SJCRH30 (cell line): ENCODE measurements at regions not wholly inside any gene's neighbourhood (a gene's known extent, or its start where the extent isn't known, plus 50 kb on each side); places are given as distances from the start of the nearest gene placed in this dataset.
"Not testable (repeated sequence)": the region's sequence is repeated elsewhere in the genome, so short reads cannot be mapped to it uniquely, and the experiment has no call there.

Experiments
- DNase-seq, 2 experiments: peaks; one replicate each; pipeline ENCODE4 v3.0.0-alpha.2; 2015 to 2020
- H3K27ac ChIP-seq: fragments of 250-450 bp; sonication (Bioruptor Pico); 2 replicates; pipeline ENCODE4 v1.5.1; 2020; ENCODE audit warnings: mild to moderate bottlenecking, moderate library complexity
- H3K27me3 ChIP-seq: fragments of 250-450 bp; sonication (Bioruptor Pico); 2 replicates; pipeline ENCODE4 v1.5.1; 2020; ENCODE audit warnings: mild to moderate bottlenecking, moderate library complexity
- H3K36me3 ChIP-seq: fragments of 250-450 bp; sonication (Bioruptor Pico); 2 replicates; pipeline ENCODE4 v1.5.1; 2020; ENCODE audit warnings: mild to moderate bottlenecking, moderate library complexity
- H3K4me1 ChIP-seq: fragments of 250-450 bp; sonication (Bioruptor Pico); 2 replicates; pipeline ENCODE4 v1.5.1; 2020; ENCODE audit warnings: mild to moderate bottlenecking, moderate library complexity
- H3K4me3 ChIP-seq: fragments of 250-450 bp; sonication (Bioruptor Pico); 2 replicates; pipeline ENCODE4 v1.5.1; 2020; ENCODE audit warnings: mild to moderate bottlenecking, moderate library complexity
- H3K9me3 ChIP-seq: fragments of 250-450 bp; sonication (Bioruptor Pico); replicated peaks from 2 replicates; pipeline ENCODE4 v1.5.1; 2020; ENCODE audit warnings: mild to moderate bottlenecking, moderate library complexity

DNA sequence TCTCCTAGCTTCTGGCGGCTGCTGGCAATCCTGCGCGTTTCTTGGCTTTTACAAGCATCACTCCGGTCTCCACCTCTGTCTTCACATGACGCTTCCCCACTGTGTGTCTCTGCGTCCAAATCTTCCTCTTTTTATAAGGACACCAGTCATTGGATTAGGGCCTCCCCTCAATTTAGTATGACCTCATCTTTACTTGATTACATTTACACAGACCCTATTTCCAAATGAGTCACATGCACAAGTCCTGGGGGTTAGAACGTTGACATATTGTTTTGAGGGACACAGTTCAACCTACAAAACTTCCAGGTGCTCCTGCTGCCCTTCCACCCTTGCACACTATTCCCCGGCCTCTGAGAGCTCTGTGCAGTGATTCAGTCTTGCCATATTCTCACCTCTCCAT is 215.3 kb downstream of the OPA1 start:
- Histone ChIP-seq H3K4me1 (peaks cover 15% of the 10 kb centered on the region), H3K4me3 (no peak overlapping the region), H3K27me3 (no peaks in the 10 kb centered on the region), H3K27ac (no peak overlapping the region), H3K36me3 (no peaks in the 10 kb centered on the region), H3K9me3 (no peaks in the 10 kb centered on the region)
- DNase-seq, result no peak

DNA sequence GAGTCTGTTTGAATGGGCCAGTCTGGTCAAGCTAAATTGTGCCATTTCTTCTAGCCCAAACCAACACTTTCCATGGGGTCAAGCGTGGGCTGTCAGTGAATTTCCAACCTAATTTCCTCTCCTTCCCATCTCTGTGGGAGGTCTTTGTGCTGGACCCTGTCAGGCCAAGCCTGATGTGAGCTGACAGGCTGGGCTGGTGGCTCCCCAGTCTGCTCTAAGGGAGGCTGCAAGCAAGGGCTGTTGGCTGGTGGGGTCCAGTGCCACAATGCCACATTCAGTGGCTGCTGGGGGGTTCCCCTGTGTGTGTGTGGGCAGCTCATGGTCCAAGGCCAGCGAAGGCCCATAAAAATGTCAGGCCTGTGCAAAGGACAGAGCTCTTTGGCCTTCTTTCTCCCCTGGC is 216.1 kb downstream of the OPA1 start:
- H3K9me3 ChIP-seq, result no peaks in the 10 kb centered on the region
- H3K36me3 ChIP-seq, result no peaks in the 10 kb centered on the region
- no peak overlapping the region for H3K4me3 ChIP-seq
- no peak overlapping the region for H3K27ac ChIP-seq
- H3K27me3 ChIP-seq, result no peaks in the 10 kb centered on the region
- H3K4me1 ChIP-seq, result peaks cover 15% of the 10 kb centered on the region
- DNase-seq, result no peak

DNA sequence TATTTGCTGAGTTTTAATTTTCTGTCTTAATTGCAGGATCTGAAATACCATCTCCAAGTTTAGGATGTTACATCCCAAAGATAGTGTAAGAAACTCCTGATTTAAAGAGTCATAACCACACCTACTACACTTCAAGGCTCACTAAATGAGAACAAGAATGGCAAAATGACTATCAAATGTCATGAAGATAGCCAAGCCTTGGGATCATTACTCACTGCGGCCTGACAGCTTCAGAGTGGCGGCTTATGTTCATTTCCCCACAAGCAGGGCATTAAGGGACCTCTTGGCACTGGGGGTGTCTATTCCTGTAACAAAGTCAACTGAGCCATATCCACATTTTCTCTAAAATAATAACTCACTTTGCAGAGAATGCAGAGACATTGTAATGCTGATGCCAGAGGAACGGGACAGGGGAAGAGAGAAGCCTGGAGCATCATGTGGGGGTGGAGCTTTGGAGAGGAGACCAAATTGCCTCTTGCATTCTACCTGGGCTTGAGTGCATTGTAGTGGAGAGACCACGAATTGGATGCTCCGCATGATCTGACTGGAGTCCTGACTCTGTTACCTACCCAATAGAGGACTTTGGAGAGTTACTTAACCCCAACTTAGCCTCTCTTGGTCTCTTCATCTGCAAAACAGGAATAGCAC is 219.2 kb downstream of the OPA1 start:
- no peak overlapping the region for H3K4me3 ChIP-seq
- H3K9me3 ChIP-seq, result no peaks in the 10 kb centered on the region
- H3K4me1 ChIP-seq, result peaks cover 6% of the 10 kb centered on the region
- H3K27me3 ChIP-seq, result no peaks in the 10 kb centered on the region
- no peak overlapping the region for H3K27ac ChIP-seq
- H3K36me3 ChIP-seq, result no peaks in the 10 kb centered on the region
- DNase-seq, result no peak

DNA sequence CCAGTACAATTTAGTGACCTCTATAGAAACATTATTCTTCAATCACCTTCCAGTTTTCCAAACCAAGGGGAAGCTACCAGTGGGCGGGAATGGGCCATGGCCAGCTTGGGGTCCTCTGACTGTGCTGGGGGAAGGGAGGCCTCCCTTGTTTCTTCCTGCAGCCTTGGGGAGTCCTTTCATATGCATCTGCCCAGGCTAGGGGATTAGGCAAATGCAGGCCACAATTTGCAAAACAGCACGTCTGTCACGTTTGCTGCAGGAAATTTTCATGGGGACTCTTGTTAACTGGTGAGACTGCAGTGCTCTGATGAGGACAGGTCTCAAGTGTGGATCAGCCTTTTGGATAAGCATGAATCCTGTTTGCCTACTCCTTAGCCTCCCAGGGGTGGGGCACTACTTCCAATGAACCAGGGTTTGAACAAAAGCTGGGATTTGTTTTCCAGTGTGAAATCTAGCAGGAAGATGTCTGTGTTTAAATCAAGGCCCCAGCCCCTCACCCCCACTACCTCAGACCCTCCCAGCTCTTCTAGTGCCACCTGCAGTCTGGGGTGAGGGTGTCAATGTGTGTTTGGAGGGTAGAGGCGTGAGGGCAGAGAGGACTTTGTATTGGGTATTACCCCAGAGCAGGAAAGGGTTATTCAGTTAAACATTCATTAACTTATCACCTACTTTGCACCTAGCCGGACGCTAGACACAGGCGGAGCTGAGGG is 219.9 kb downstream of the OPA1 start:
- no peaks in the 10 kb centered on the region for H3K9me3 ChIP-seq
- no peaks in the 10 kb centered on the region for H3K27me3 ChIP-seq
- no peak overlapping the region for H3K27ac ChIP-seq
- DNase-seq, result no peak
- H3K36me3 ChIP-seq, result no peaks in the 10 kb centered on the region
- peaks cover 14% of the 10 kb centered on the region for H3K4me1 ChIP-seq
- H3K4me3 ChIP-seq, result no peak overlapping the region

DNA sequence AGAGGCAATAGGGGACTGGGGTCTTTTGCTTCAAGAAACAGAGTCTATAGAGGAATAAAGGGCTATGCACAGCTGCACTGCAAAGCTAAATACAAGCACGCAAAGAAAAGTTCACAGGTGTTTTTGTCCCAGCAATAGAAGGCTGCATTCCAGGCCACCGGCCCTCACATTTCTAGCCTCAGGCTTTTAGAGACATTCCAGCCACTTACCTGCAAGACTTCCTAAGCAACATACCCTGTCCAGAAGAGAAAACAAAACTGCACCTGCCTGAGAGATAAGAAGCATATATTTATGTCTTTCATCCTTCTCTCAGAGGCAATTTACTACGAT is 220.5 kb downstream of the OPA1 start:
- Histone ChIP-seq H3K4me1 (peaks cover 15% of the 10 kb centered on the region), H3K4me3 (no peak overlapping the region), H3K27ac (no peak overlapping the region), H3K36me3 (no peaks in the 10 kb centered on the region), H3K27me3 (no peaks in the 10 kb centered on the region), H3K9me3 (no peaks in the 10 kb centered on the region)
- no peak for DNase-seq

DNA sequence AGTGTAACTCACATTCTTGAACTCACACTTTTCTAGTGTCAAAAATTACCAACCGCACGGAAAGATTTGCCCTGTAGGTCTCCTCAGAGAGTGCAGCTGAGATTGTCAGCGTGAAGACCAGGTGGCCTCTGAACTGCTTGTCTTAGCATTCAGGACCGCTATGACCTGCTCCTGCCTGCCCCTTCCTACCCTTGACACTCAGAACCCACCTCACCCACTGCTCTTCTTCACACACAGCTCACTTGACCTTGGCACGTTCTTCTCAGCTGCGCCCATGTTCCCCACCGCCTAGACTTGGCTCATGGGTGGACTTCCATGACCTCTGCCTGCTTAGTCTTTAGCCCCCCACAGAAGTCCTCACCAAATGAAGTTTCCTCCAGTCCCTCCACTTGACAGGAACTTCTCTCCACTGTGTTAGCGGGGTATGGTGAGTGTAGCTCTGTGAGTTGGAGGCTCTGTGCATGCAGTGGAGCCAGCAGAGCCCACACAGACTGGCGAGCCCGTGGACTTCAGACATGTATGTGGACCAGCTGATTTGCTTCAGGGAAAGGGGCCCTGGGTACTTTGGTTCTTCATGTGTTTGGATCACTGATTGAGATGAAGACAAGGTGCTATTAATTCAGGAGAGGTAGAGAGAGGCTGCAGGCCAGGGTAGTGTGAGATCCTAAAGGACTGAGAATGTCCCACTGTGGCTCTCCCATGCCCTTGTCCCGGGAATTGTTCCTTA is 221.3 kb downstream of the OPA1 start:
- no peak overlapping the region for H3K27ac ChIP-seq
- no peak for DNase-seq
- no peaks in the 10 kb centered on the region for H3K36me3 ChIP-seq
- peaks cover 15% of the 10 kb centered on the region for H3K4me1 ChIP-seq
- H3K27me3 ChIP-seq, result no peaks in the 10 kb centered on the region
- H3K9me3 ChIP-seq, result no peaks in the 10 kb centered on the region
- H3K4me3 ChIP-seq, result no peak overlapping the region

DNA sequence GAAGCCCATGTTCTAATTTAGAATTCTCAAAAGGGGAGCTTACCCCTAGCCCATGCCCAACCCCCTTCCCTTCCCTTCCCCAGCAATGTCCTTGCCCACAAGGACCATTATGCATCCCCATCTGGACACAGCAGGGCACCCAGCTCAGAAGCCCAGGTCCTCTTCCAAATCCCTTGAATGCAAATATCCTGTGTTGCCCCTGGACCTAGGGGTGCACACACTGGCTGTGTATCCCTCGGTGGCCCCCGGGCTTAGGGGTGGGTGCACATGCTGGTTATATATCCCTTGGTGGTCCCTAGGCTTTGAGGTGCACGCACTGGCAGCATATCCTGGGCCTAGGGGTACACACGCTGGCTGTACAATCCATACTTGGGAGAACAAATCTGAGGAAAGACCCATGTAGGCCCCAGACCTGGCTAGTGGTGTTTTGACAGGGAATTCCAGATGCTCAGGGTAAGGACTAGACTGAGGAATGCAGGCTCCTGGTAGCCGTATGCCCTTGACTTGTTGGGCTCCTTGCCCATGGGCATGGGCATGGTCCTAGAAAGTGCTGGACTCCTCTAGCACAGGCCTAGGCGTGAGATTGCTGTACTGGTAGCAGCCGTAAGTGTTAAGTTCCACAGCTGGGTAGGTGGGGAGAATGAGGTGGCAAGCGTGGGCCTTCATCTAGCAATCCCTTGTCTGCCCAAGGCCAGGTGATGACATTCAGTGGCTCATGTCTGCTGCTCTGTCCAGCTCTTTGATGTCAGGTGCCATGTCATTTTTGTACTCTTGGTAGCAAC is 222.4 kb downstream of the OPA1 start:
- no peaks in the 10 kb centered on the region for H3K36me3 ChIP-seq
- no peak overlapping the region for H3K4me3 ChIP-seq
- no peaks in the 10 kb centered on the region for H3K27me3 ChIP-seq
- DNase-seq, result no peak
- H3K27ac ChIP-seq, result peak overlapping the region; percentile 94
- no peaks in the 10 kb centered on the region for H3K9me3 ChIP-seq
- peaks cover 15% of the 10 kb centered on the region for H3K4me1 ChIP-seq

DNA sequence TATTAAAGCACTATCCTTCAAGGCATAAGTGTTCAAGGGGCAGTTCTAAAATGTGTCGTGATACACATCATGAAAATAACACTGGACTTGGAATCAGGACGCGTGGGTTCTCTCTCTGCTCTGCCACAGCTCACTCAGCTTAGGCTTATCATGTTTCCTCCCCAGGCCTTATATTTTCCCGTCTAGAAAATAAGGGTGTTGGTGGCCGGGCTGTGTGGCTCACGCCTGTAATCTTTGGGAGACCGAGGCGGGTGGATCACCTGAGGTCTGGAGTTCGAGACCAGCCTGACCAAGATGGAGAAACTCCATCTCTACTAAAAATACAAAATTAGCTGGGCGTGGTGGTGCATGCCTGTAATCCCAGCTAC is 223.0 kb downstream of the OPA1 start:
- DNase-seq, result no peak
- Histone ChIP-seq H3K27ac (peak overlapping the region; percentile 94), H3K9me3 (no peaks in the 10 kb centered on the region), H3K4me1 (peaks cover 15% of the 10 kb centered on the region), H3K27me3 (no peaks in the 10 kb centered on the region), H3K36me3 (no peaks in the 10 kb centered on the region), H3K4me3 (no peak overlapping the region)

DNA sequence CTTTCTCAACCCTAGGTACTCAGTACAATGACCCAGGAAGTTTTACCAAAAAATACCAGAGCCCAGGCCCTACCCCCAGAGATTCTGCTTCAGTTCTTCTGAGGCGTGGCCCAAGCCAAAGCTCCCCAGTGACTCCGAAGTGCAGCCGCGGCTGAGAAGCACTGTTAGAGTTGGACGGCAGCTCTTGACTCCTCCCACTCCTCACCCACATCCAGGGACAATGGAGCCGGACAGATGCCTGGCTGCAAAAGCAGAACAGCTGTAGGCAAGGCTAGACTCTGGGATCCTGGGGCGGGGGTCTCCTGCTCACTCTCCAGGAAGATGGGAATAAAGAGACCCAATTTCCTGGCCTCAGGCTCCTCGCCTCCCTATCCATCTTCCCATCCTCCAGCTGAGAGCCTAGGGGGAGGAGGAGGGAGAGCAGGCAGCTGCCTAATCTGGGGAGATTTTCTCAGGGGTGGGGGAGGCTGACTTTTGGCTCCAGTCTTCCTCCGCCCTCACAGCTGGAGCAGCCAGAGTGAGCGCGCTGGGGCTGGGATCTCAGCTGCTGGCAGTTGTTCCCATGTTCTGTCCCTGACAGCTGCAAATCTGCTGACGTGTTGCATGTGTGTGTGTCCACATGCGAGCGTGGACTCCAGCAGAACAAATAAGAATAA is 223.8 kb downstream of the OPA1 start:
- no peaks in the 10 kb centered on the region for H3K36me3 ChIP-seq
- DNase-seq, result peak; percentile 97 to 98
- H3K27ac ChIP-seq, result peak overlapping the region; percentile 94
- peak overlapping the region; percentile 7; the same call in 1 of the 2 replicates for H3K4me3 ChIP-seq
- H3K9me3 ChIP-seq, result no peaks in the 10 kb centered on the region
- no peaks in the 10 kb centered on the region for H3K27me3 ChIP-seq
- H3K4me1 ChIP-seq, result peaks cover 15% of the 10 kb centered on the region

DNA sequence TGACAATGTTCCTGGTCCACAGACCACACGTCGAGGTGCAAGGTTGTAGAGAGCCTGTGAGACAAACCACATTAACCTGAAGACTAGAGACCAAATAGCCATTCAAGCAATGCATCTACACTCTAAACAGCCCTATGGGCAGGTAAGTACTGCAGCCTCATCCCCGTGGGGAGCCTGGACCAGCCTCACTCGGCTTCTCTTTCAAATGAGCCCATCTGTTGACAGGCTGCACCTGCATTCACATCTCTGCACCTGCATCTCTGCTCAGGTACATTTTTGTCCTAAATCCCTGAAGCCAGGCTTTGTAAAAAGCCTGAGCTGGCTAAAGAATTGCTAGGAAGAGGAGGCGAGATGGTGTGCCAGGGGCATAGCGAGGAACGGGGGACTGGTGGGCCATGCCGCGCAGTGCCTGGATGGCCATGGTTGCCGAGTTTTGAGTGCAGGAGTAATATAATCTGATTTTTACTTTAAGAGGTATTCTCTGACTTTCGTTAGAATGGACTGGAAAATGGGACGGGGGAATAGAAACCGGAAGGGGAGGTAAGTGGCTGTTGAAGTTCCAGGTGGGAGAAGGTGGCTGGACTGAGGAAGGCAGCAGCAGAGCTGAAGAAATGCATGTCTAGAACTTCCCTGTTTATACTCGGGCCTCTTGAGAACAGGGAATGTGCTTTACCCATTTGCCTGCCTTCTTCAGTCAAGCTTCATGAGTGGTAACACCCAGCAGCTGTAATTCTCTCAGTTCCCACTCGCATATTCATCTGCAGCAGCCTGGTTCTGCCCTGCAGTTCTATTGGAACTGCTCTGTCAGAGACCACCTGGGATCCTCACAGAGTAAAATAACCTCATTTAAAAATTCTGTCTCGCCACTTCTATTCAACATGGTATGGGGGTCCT is 226.4 kb downstream of the OPA1 start:
- no peak overlapping the region for H3K27ac ChIP-seq
- no peaks in the 10 kb centered on the region for H3K36me3 ChIP-seq
- no peak for DNase-seq
- no peaks in the 10 kb centered on the region for H3K9me3 ChIP-seq
- H3K27me3 ChIP-seq, result no peaks in the 10 kb centered on the region
- H3K4me1 ChIP-seq, result peaks cover 24% of the 10 kb centered on the region
- no peak overlapping the region for H3K4me3 ChIP-seq

DNA sequence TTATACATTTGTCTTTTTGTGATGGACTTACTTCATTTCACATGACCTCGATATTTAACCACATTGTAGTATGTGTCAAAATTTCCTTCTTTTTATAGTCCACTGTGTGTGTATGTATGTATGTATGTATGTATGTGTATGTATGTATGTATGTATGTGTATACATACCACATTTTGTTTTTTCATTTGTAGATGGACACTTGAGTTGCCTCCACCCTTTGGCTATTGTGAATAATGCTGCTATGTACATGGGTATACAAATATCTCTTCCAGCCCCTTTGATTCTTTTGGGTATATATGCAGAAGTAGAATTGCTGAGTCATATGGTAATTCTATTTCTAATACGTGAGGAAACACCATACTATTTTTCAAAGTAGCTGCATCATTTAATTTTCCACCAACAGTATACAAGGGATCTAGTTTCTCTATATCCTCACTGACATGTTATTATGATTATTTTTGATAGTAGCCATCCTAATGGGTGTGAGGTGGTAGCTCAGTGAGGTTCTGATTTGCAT is 228.2 kb downstream of the OPA1 start:
- Histone ChIP-seq H3K4me1 (peaks cover 22% of the 10 kb centered on the region), H3K4me3 (no peak overlapping the region), H3K36me3 (no peaks in the 10 kb centered on the region), H3K9me3 (no peaks in the 10 kb centered on the region), H3K27me3 (no peaks in the 10 kb centered on the region), H3K27ac (no peak overlapping the region)
- DNase-seq, result no peak

DNA sequence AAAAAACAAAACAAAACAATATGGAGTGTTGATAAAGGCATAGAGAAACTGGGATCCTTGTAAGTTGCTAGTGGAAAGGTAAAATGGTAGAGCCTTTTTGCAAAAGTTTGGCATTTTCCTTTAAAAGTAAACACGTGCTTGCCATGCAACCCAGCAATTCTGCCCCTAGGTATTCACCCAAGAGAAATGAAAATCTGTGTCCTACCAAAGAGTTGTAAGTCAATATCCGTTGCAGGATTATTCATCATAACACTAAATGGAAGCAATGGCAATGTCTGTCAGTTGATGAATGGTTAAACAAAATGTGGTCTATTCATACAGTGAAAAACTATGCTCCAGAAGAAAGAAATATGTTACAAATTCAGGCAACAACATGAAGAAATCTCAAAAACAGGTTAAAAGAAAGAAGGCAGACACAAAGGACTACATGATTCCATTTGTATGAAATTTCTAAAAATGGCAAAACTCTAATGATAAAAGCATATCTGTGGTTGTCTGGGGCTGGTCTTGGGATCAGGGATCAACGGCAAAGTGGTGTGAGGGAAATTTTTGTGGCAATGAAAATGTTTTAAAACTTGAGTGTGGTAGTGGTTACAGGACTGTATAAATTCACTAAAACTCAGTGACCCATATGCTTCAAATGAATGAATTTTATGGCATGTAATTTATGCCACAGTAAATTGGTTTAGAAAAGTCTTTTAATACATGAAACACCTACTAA is 229.6 kb downstream of the OPA1 start:
- Histone ChIP-seq H3K36me3 (no peaks in the 10 kb centered on the region), H3K4me1 (peaks cover 31% of the 10 kb centered on the region), H3K27me3 (no peaks in the 10 kb centered on the region), H3K9me3 (no peaks in the 10 kb centered on the region), H3K4me3 (no peak overlapping the region), H3K27ac (peak overlapping the region; percentile 30)
- peak in 1 of 2 experiments; percentile 41 for DNase-seq

DNA sequence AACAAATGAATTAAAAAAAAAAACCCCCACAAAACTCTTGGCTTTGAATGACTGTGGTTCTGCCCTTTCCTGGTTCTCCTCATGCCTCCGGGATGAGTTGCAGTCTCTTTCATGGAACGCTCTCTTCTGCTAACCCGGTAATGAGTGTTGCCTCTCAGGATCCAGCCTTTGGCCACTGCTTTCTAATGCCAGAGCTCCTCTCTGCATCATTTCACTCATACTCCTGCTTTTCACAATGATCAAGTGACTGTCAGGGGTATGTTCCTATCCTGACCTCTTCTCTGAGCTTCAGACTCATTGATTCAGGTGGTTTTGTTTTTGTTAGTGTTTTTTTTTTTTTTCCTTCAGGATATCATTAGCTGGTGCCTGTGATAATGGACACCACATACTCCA is 230.2 kb downstream of the OPA1 start:
- not testable (repeated sequence) for DNase-seq, H3K27ac ChIP-seq, H3K9me3 ChIP-seq, H3K27me3 ChIP-seq, H3K4me3 ChIP-seq, H3K36me3 ChIP-seq
- H3K4me1 ChIP-seq, result peaks cover 33% of the 10 kb centered on the region
